ENCODE measurements at regions not wholly inside any gene's neighbourhood (a gene's known extent, or its start where the extent isn't known, plus 50 kb on each side); places are given as distances from the start of the nearest gene placed in this dataset.

DNA sequence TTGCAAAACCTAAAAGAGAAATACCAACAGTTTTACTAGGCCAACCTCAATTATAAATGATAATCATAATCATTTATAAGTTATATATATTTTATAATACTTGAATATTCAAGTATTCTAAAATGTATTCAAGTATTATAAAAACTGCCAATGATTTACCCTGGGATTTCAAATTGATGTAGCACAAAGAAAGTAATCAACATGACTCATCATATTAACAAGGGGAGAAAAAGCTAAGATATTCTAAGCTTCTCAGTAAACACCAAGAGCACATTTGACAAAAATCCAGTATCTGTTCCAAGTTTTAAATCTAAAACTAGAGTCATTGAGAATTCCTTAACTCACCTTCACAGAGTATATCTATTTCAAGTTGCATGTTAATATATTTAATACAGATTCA is 56.1 kb downstream of the CAPZA3 start:
- H3K4me3 ChIP-seq (ENCODE audit: low read depth, low read length): no peak overlapping the region
- TF ChIP-seq, protein P1, sequence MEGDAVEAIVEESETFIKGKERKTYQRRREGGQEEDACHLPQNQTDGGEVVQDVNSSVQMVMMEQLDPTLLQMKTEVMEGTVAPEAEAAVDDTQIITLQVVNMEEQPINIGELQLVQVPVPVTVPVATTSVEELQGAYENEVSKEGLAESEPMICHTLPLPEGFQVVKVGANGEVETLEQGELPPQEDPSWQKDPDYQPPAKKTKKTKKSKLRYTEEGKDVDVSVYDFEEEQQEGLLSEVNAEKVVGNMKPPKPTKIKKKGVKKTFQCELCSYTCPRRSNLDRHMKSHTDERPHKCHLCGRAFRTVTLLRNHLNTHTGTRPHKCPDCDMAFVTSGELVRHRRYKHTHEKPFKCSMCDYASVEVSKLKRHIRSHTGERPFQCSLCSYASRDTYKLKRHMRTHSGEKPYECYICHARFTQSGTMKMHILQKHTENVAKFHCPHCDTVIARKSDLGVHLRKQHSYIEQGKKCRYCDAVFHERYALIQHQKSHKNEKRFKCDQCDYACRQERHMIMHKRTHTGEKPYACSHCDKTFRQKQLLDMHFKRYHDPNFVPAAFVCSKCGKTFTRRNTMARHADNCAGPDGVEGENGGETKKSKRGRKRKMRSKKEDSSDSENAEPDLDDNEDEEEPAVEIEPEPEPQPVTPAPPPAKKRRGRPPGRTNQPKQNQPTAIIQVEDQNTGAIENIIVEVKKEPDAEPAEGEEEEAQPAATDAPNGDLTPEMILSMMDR (IDR thresholded peaks at IDR 0.05; ENCODE audit: low read depth, low read length): no peak

GRCh38 chr12:18797604-18798003 is 59.7 kb downstream of the CAPZA3 start:
- no peak overlapping the region for H3K4me3 ChIP-seq (ENCODE audit: low read depth, low read length)
- TF ChIP-seq, protein P1 (IDR thresholded peaks at IDR 0.05; ENCODE audit: low read depth, low read length): no peak

DNA sequence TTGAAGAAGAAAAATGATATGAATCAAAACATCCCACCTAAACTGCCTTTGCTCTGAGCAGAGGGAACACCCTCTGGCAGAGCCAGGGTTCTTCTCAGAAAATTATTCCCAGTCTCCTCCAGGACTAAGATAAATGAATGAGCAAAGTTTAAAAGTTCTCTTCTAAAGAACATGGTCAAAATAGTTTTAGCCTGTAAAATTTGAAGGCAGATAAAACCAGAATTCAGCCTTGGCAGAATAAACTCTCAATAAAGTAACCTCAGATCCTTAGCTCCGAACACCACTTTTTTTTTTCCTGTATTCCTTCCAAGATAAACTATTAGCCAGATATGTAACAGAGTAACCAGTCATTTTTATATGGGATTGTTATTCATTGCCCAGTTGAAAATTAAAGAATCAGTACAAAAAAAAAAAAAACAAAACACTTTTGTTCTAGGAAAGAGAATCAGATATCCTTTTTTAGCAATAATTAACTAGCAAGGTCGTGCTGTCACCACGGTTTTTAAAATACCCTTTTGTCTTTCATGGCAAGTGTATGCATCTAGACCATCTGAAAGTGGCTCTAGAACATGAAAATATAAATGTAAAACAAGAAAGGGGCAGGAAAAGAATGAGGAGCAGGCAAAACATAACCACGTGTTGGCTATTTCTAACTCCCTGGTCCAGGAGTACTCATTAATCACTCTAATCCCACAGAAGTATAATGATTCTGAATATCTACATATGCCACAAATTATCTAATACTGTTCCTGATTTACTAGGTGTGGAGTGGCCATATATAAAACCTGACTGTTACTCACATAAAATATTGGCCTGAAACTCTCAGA is 60.8 kb downstream of the CAPZA3 start:
- H3K4me3 ChIP-seq (ENCODE audit: low read depth, low read length): no peak overlapping the region
- TF ChIP-seq, protein P1 (IDR thresholded peaks at IDR 0.05; ENCODE audit: low read depth, low read length): no peak

GRCh38 chr12:18799561-18799960 is 61.6 kb downstream of the CAPZA3 start:
- TF ChIP-seq, protein P1 (IDR thresholded peaks at IDR 0.05; ENCODE audit: low read depth, low read length): no peak

DNA sequence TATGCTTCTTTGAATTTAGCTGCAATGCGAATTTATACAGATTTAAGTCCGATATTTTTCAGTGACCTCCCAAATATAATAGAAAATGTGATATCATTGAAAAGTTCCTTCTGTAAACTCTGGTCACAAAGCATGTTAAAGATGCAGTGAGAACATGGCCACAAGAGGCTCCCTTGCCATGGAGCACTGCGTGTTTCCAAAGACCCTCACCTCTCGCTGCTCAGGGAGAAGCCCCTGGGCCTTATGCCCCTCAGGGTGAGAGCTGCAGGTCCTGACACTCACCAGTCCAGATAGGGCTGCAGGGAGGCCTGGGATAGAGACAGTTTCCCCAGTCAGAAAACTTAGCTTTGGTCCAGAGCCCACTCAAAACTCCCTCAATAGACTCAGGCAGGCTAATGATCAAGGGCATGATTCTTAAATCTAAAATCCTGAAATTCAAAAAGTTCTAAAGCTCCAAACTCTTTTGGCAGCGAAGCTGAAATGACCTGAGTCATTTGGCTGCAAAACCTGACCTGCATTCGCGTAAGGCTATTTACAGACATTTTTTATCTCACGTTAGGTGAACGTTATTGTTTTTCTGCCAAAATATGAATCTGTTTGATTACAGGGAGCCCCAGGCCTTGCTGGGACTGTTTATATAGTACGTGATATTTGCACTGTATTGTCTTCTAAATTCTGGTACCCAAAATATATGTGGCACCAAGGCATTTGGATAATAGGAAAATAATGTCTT is 67.8 kb downstream of the CAPZA3 start:
- TF ChIP-seq, protein P1 (IDR thresholded peaks at IDR 0.05; ENCODE audit: low read depth, low read length): no peak
- H3K4me3 ChIP-seq (ENCODE audit: low read depth, low read length): no peak overlapping the region

More at GRCh38 chr12:18799561-18799960, 61.6 kb downstream of the CAPZA3 start:
- no peak overlapping the region for H3K4me3 ChIP-seq (ENCODE audit: low read depth, low read length)

- TF ChIP-seq, protein P1 (IDR thresholded peaks at IDR 0.05; ENCODE audit: low read depth, low read length): no peak
- no peak overlapping the region for H3K4me3 ChIP-seq (ENCODE audit: low read depth, low read length)
These were observed 69.8 kb downstream of the CAPZA3 start for GRCh38 chr12:18807714-18808113.

GRCh38 chr12:18808221-18808620 is 70.3 kb downstream of the CAPZA3 start:
- H3K4me3 ChIP-seq (ENCODE audit: low read depth, low read length): no peak overlapping the region
- TF ChIP-seq, protein P1 (IDR thresholded peaks at IDR 0.05; ENCODE audit: low read depth, low read length): no peak

All from WI38 (cell line).